HG03159 (cell line): ENCODE measurements at regions not wholly inside any gene's neighbourhood (a gene's known extent, or its start where the extent isn't known, plus 50 kb on each side); places are given as distances from the start of the nearest gene placed in this dataset.
"Not testable (repeated sequence)": the region's sequence is repeated elsewhere in the genome, so short reads cannot be mapped to it uniquely, and the experiment has no call there.

Experiments used
- ATAC-seq: cut with Tn5 transposase; IDR thresholded peaks from one replicate; pipeline ENCODE4 v1.9.1; 2021; ENCODE audit warnings: mild to moderate bottlenecking, moderate library complexity; ENCODE audit not compliant: unreplicated experiment

DNA sequence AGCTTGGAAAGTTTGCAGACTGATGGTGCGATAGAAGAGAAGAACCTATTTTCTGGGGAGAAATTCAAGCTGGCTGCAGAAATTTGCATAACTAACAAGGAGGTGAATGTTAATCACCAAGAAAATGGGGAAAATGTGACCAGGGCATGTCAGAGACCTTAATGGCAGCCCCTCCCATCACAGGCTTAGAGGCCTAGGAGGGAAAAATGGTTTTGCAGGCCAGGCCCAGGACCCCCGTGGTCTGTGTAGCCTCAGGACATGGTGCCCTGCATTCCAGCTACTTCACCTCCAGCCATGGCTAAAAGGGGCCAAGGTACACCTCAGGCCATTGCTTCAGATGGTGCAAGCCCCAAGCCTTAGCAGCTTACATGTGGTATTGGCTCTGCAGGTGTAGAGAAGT lies 207.1 kb upstream of the CXorf66 start:
- no peak for ATAC-seq

GRCh38 chrX:140167551-140167950 lies 202.2 kb upstream of the CXorf66 start:
- ATAC-seq: no peak

GRCh38 chrX:140165849-140166248 lies 200.5 kb upstream of the CXorf66 start:
- no peak for ATAC-seq

GRCh38 chrX:140164391-140164790 lies 199.1 kb upstream of the CXorf66 start:
- no peak for ATAC-seq

DNA sequence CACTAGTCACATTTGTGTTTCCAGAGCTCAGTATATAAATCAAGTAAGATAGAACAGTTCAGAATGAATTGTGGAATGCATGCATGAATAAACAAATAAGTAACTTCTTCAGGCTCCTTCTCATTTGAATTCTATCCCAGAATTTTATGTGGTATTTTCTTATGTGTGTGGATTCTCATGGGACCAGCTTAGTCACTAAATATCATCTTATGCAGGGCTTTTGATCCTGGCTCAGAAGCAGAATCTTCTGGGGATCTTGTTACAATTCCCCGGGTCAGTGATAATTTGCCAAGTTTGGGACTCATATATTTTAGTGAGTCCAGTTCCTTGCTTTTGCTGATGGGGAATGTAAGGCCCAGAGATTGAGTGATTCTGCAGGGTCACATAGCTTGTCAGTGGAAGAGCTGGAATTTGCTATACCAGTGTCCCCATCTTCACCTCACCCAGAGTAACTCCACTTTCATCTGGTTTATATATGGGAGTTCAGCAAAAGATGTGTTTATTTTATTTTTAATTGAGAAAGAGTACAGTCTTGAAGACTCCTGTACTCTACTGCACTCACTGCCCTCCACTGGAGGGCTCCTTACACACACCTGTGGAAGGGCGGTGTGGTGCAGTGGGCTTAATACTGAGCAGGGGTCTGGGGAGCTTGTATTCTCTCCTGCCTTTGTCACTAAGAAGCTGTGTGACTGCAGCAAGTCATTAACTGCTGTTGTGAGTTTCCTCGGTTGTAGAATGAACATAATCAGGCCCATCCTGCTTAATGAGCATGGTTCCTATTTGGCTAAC lies 198.2 kb upstream of the CXorf66 start:
- no peak for ATAC-seq

DNA sequence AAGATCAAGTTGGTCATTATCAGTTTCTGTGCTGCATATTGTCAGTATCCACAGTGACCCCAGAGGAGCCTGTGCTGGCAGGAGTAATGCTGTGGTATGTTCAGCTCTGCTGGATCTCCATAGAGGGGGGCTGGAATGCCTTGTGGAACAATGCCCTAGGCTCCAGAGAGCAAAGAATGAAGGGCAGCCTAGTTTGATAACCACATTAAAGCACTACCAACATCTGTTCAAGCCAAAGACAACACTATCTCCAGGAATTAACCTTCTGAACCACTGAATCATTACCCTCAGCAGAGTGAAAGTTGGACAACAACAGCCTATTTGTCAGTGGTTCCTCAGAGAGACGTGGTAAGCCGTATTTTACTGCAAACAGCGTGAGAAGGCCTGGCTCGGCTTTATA lies 192.3 kb upstream of the CXorf66 start:
- ATAC-seq: no peak

DNA sequence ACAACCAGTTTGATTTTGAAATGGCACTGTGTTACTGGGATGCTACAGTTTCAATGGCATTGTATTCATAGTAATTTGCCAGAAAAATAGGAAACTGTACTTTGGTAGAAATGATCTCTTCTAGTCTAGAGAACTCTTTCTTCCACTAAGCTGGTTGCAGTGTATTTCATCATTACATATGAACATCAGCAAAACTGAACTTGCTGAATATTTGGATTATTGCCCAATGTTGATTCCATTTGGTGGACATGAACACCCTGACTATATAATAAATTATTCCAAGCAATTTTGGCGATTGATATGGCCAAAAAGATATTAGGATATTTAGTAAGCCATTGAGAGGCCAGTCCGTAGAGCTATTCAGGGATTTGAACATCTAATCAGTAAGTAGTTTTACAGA lies 191.8 kb upstream of the CXorf66 start:
- ATAC-seq: no peak

DNA sequence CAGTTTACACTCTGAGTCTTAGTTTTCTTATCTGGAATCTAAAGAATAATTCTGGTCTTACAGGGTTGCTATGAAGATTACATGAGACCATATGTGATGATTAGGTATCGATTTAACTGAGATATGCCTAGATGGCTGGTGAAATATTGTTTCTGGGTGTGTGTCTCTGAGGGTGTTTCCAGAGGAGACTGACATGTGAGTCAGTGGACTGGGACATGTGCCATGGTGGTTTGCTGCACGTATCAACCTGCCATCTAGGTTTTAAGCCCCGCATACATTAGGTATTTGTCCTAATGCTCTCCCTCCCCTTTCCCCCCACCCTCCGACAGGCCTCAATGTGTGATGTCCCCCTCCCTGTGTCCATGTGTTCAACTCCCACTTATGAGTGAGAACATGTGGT lies 186.0 kb upstream of the CXorf66 start:
- ATAC-seq: no peak

DNA sequence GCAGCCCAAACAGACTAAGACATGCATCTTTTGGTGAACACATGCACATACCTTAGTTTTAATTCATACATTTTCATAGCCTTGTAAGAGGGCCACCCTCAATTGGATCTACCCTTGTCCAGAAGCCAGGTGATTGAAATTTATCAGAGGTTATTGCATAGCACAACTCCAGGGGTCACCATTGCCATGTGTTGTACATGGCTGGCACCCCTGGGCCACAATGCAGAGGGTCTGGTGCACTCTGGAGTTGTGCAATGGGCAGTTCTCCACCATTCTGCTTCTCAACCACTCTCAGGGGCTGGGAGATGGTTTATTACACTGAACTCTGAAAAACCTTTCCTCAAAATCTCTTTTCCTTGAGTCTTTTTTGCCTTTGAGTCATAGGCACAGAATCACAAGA lies 184.4 kb upstream of the CXorf66 start:
- no peak for ATAC-seq

- peak; percentile 92 for ATAC-seq
Observed at GRCh38 chrX:140141444-140142029, 176.2 kb upstream of the CXorf66 start.

GRCh38 chrX:140138492-140138891 lies 173.2 kb upstream of the CXorf66 start:
- ATAC-seq: not testable (repeated sequence)

DNA sequence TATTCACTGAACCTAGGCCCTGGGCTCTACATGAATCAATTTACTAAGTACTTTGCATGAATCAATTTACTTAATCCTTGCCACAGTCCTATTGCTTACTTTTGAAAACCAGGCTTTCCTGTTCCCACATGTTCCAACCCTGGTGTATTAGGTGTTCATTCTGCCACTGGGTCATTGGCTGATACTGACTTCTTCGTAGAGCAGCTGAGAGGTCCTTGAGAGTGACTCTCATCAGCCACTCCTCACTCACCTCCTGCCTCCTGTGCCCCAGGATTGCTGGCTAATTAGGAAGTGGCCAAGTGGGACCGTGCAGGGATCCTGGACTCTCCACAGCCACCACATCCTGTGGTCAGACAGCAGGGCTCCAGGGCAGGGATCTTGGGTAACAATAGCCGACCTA lies 172.7 kb upstream of the CXorf66 start:
- not testable (repeated sequence) for ATAC-seq

GRCh38 chrX:140132937-140133336 lies 167.6 kb upstream of the CXorf66 start:
- ATAC-seq: no peak

DNA sequence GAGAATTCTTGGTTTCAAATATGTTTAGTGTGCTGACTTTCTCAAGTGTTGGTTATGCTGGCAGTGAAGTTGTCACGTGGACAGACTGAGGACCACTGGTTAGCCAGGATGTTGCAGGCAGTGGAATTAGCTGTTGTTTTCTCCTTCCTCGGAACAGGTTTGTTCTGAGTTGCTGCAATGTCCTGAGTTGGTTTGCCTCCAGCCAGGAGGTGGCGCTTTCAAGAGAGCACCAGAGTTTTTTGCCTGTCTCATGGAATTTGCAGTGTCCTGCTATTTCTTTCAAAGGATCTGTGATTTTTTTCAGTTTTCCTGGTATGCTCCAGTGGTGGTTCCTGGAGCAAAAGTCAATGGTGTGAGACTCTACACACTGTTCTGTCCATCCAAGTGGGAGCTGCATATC lies 158.1 kb upstream of the CXorf66 start:
- ATAC-seq: no peak

DNA sequence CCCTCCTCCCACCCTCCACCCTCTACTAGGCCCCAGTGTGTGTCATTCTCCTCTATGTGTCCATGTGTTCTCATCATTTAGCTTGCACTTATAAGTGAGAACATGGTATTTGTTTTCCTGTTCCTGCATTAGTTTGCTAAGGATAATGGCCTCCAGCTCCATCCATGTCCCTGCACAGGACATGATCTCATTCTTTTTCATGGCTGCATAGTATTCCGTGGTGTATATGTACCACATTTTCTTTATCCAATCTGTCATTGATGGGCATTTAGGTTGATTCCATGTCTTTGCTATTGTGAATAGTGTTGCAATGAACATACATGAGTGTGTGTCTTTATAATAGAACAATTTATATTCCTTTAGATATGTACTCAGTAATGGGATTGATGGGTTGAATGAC lies 148.7 kb upstream of the CXorf66 start:
- not testable (repeated sequence) for ATAC-seq

GRCh38 chrX:140110081-140110650 lies 144.8 kb upstream of the CXorf66 start:
- ATAC-seq: no peak

GRCh38 chrX:140104760-140105159 lies 139.4 kb upstream of the CXorf66 start:
- no peak for ATAC-seq

- no peak for ATAC-seq
Observed at GRCh38 chrX:140099221-140099620, 133.9 kb upstream of the CXorf66 start.

DNA sequence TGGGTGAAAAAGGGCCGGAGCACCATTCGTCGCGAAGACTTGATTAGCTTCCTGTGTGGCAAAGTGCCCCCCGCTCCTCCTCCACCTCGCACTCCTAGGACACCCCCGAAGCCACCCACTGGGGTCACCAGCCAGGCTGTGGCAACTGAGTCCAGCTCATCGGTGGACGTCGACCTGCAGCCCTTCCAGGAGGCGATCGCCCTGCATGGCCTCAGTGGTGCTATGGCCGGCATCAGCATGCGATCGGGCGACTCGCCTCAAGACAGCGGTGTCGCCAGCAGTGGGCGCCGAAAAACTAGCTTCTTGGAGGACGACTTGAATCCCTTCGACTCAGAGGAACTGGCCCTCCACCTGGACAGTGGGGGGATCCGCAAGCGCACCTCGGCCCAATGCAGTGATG lies 126.8 kb upstream of the CXorf66 start:
- no peak for ATAC-seq

- no peak for ATAC-seq
Observed at GRCh38 chrX:140091125-140091886, 126.0 kb upstream of the CXorf66 start.

DNA sequence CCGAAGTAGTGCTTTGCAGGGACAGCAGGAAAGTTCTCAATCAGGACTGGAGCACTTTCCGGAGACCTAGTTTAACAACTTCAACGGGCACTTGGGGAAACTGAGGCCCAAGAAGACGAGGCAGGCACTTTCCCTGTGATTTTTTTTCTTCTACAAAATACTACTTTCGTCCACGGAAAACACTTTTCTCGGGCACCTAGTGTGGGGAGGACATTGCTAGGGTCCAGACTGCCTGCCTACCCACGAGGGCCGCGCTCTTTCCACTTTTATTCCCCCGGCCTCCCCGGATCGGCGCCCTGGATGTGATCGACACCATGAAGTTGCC lies 125.4 kb upstream of the CXorf66 start:
- ATAC-seq: no peak

GRCh38 chrX:140088438-140088837 lies 123.1 kb upstream of the CXorf66 start:
- no peak for ATAC-seq
